Islet of Langerhans (tissue), 1 donor: ENCODE measurements at regions not wholly inside any gene's neighbourhood (a gene's known extent, or its start where the extent isn't known, plus 50 kb on each side); places are given as distances from the start of the nearest gene placed in this dataset.
"Not testable (repeated sequence)": the region's sequence is repeated elsewhere in the genome, so short reads cannot be mapped to it uniquely, and the experiment has no call there.

Experiments
- FAIRE-seq: peaks from one replicate; lab custom pipeline; 2011; peaks lifted over from hg19 to GRCh38; lab: Jason Lieb, UNC

GRCh38 chr11:15818132-15818842 is 538.1 kb downstream of the SOX6 start:
- FAIRE-seq = peak; percentile 90

DNA sequence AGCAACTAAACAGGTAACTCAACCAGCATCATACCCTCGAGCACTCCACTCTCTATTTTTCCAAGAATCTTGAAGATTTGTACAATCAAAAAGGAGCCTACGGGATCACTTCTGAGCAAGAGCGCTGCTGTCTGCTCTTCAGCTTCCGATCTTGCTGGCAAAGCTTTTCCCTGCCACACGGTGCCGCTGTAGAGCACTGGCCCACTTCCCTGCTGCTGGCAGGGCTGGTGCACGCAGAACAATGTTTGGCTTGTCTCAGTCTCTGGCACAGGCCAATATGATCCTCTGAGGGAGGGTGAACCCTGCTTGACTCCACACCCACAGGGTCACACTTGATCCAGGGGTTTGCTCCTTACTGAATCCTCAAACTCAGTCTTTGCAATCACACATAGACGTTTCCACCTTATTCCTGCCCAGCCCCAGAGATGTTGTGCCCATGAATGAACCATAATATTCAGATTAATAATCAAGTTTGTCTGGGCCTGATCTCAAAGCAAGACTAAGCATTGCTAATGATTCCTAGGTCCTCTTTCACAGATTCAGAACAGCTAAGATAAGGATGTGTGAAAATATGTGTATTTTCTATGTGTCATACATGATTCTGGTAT is 536.6 kb downstream of the SOX6 start:
- FAIRE-seq = peak; percentile 81

GRCh38 chr11:15821451-15821850 is 534.9 kb downstream of the SOX6 start:
- FAIRE-seq = no peak

DNA sequence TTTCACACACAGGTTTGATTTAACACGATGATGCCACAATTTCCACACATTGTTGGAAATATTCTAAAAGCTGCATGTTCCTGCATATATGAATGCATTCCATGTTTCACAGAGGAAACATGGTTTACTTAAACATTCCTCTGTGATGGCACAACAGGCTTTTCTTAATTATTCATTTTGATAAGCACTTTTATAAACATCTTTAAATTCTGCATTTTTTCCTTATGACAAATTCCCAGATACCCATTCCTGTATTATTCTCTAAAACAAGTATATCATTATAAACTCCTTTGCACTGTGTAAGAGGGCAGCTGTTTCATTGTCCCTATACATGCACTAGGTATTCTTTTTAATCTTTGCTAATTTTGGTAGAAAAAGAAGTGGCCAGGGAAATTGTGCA is 532.3 kb downstream of the SOX6 start:
- FAIRE-seq = no peak

- FAIRE-seq = no peak
Measured at GRCh38 chr11:15825976-15826650, 530.2 kb downstream of the SOX6 start.

DNA sequence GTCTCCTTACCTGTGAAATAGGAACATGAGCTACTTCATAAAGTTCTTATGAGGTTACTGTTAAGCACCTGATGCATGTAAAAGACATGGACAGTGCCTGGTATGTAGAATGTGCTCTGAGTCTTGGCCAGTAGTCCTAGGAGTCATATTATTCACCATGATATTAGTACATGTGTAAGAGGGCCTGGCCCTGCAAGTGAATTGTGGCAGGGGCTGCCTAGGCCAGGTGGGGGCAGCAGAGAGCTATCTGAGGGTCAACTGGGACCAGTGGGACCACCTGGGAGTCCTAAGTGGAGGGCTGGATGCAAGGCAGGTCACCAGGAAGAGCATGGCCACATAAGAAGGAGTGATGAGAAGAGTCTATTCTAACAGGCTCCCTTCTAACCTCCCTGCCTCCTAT is 529.5 kb downstream of the SOX6 start:
- no peak for FAIRE-seq

- FAIRE-seq = no peak
Measured at GRCh38 chr11:15828215-15828853, 528.0 kb downstream of the SOX6 start.

- peak; percentile 30 for FAIRE-seq
Measured at GRCh38 chr11:15829312-15829711, 527.0 kb downstream of the SOX6 start.

GRCh38 chr11:15830741-15831428 is 525.5 kb downstream of the SOX6 start:
- no peak for FAIRE-seq

- FAIRE-seq = no peak
Measured at GRCh38 chr11:15835788-15836411, 520.4 kb downstream of the SOX6 start.

DNA sequence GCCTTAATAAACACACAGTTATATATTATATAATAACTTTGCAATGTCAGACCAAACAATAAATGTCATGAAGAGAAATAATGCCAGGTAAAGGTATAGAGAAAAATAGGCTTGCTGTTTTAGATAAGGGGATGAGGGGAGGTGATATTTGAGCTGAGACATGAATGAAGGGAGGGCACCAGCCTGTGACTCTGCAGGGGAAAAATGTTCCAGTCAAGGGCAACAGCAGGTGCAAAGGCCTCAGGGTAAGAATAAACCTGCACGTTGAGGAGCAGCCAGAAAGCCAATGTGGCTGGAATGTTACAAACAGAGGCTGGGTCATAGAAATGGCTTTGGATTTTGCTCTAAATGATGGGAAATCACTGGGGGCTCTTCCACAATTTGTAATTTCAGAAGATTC is 519.6 kb downstream of the SOX6 start:
- no peak for FAIRE-seq

- no peak for FAIRE-seq
Measured at GRCh38 chr11:15837901-15838489, 518.4 kb downstream of the SOX6 start.

DNA sequence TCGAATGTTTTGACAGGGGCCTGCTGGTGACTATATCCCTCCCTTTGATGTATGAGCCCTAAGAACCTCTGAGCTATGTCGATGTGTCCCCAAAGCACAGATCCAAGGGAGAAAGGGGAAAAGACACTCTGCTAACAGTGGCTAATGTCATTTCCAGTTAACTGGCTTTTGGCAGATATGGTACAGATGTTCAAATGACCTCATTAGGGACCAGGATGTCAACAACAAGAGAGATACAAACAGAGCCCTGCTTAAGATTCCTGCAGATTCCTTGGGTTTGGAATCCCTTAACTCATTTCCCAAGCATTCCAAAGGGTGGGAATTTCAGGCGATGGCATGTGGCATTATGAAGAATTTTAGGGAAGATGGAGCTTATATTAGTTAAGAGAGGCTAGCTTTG is 517.3 kb downstream of the SOX6 start:
- no peak for FAIRE-seq

- FAIRE-seq = no peak
Measured at GRCh38 chr11:15840966-15841365, 515.4 kb downstream of the SOX6 start.

DNA sequence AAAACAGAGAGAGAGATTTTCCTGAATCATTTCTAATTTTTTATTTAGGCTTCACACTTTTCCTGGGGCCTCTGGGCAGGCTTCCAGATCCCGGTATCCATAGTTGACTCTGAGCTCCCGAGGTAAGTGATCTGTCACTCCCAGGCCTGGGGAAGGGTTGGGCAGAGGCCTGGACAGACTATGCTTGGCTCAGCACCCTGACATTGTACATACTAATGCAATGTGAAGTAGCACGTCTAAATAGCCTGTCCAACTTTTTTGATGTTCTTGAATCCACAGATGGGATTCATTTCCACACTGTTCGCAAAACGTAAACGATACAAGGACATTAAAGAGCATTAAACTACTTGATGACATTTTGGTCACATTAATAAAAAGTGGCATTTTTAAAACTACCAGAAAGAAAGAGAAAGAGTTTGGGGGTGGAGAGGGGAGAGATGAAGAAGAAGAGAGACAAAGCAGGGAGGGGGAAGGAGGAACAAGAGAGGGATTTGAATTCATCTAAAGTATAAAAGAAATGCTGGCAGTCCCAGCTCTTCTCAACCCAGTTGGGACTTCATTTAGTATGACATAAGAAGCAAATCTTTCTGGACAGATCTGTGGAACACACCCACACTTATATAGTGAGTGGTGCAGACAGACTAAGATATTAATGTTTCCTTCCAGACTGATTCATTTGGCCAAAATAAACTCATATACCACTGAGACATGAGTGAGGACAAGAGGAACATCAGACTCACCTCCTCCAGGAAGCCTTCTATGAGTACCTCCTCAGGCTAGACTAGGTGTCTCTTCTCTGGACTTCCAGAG is 514.2 kb downstream of the SOX6 start:
- no peak for FAIRE-seq

DNA sequence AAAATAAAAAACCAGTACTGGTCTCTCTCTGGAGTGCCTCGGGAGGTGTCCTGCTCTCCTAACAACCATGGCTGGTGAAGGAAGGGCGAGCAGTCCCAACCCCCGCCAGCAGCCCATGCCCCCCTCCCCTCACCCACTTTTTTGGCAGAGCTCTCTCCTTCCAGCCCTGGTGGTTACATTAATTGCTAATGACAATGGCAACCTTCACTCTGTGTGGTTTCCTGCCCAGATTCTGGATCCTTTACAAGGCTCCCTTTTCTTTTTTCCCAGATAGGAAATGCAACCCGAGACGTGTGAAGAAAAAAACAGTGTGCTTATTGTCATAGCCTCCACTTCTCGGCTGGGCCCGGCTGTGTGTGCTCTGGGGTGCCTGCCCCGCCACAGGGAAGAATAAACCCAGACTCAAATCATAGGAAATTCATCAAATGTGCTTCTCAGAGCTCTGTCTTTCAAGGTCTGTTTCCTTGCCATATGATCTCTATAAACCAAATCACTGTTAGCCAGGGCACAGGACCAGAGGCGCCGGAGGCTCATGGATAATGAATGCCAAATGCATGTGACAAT is 513.0 kb downstream of the SOX6 start:
- no peak for FAIRE-seq

DNA sequence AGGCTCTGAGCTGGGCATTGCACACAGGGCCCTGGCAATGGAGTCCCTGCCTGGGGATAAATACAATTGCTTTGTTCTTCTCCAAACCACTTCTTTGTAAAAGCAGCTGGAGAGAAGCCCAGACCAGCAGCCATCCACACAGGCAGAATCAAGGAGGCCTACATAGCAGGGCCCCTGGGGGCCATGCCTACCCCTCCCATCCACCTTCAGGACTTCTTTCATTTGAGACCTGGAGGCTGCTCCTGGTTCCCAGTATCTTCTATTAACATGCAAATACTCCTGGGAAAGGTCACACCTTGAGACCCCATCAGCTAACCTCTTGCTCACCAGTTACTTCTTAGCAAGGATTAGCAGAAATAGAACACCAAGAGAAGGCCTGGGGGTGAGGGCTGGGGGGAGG is 511.1 kb downstream of the SOX6 start:
- FAIRE-seq = no peak

- FAIRE-seq = no peak
Measured at GRCh38 chr11:15848631-15849168, 507.6 kb downstream of the SOX6 start.

- no peak for FAIRE-seq
Measured at GRCh38 chr11:15849257-15849656, 507.1 kb downstream of the SOX6 start.

- FAIRE-seq = not testable (repeated sequence)
Measured at GRCh38 chr11:15850335-15850734, 506.0 kb downstream of the SOX6 start.
